ENCODE measurements at regions not wholly inside any gene's neighbourhood (a gene's known extent, or its start where the extent isn't known, plus 50 kb on each side); places are given as distances from the start of the nearest gene placed in this dataset.

DNA sequence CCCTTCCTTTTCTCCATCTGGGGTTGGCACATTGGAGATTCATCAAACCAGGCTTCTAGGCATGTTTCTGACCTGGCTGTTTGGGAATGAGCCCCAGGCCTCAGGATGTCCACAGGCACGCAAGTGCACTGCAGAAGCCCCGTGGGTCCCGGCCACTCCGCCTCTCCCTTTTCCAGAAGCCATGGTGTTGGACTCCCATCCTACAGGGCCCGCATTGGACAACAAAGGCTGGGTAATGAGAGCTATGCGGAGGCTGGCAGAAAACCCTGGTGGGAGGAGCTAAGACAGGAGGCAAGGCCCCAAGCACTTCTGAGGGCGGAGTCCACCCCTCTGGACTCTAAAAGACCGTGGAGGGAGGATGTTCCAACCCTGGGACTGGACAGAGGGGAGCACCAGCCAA lies 160.6 kb downstream of the OLFM1 start:
- 100% methylated on average over 1 of the region's 8 CpGs; no CpG with 5 or more reads in 1 of the 2 donors for WGBS, 2 donors (ENCODE audit: low coverage in 1 of 2)
- no peak overlapping the region for H3K27ac ChIP-seq
- ATAC-seq: no peak
- H3K27me3 ChIP-seq: peaks cover 95% of the 10 kb centered on the region
- no peaks in the 10 kb centered on the region for H3K36me3 ChIP-seq
- H3K4me3 ChIP-seq: no peak overlapping the region
- no peaks in the 10 kb centered on the region for H3K4me1 ChIP-seq
- TF ChIP-seq POLR2AphosphoS5 (IDR thresholded peaks at IDR 0.05) (no peak), CTCF (IDR thresholded peaks at IDR 0.05) (no peak), EP300 (IDR thresholded peaks at IDR 0.05) (no peak), POLR2A (IDR thresholded peaks at IDR 0.05) (no peak)
- H3K9me3 ChIP-seq: no peaks in the 10 kb centered on the region

- Histone ChIP-seq H3K36me3 (no peaks in the 10 kb centered on the region), H3K4me3 (no peak overlapping the region), H3K9me3 (no peaks in the 10 kb centered on the region), H3K27ac (no peak overlapping the region), H3K4me1 (no peaks in the 10 kb centered on the region), H3K27me3 (peaks cover 95% of the 10 kb centered on the region)
- ATAC-seq: no peak
- TF ChIP-seq POLR2A (IDR thresholded peaks at IDR 0.05): no peak
- TF ChIP-seq POLR2AphosphoS5 (IDR thresholded peaks at IDR 0.05): no peak
- TF ChIP-seq EP300 (IDR thresholded peaks at IDR 0.05): no peak
- no peak for TF ChIP-seq CTCF (IDR thresholded peaks at IDR 0.05)
- WGBS, 2 donors (ENCODE audit: low coverage in 1 of 2): no CpG with 5 or more reads among the region's 12 CpGs
Measured at GRCh38 chr9:135248721-135249120, 161.3 kb downstream of the OLFM1 start.

DNA sequence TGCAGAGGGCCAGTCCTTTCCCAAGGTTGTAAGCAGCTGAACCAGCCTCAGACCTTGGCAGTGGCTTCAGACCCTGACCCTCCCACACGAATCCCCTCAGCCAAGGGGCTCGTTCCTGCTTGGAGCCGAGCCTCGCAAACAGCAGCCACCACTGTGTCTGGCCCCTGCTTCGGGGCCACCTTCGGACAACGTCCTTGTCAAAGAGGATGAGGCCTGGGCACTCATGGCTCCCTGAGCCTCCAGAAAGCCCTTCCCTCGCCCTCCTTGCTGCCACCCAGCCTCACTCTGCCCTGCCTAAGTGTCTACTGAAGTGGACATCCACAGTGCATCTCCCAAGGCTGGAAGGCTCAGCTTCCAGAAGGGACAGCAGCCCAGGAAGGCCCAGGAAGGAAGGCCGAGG lies 161.7 kb downstream of the OLFM1 start:
- Histone ChIP-seq H3K36me3 (no peaks in the 10 kb centered on the region), H3K4me3 (no peak overlapping the region), H3K27ac (no peak overlapping the region), H3K4me1 (no peaks in the 10 kb centered on the region), H3K9me3 (no peaks in the 10 kb centered on the region), H3K27me3 (peaks cover 95% of the 10 kb centered on the region)
- no peak for TF ChIP-seq EP300 (IDR thresholded peaks at IDR 0.05)
- TF ChIP-seq POLR2AphosphoS5 (IDR thresholded peaks at IDR 0.05): no peak
- no peak for TF ChIP-seq POLR2A (IDR thresholded peaks at IDR 0.05)
- no peak for TF ChIP-seq CTCF (IDR thresholded peaks at IDR 0.05)
- ATAC-seq: no peak
- 100% methylated on average over 3 of the region's 9 CpGs; no CpG with 5 or more reads in 1 of the 2 donors for WGBS, 2 donors (ENCODE audit: low coverage in 1 of 2)

GRCh38 chr9:135249711-135250110 lies 162.2 kb downstream of the OLFM1 start:
- Histone ChIP-seq H3K9me3 (no peaks in the 10 kb centered on the region), H3K27me3 (peaks cover 95% of the 10 kb centered on the region), H3K27ac (no peak overlapping the region), H3K4me1 (no peaks in the 10 kb centered on the region), H3K4me3 (no peak overlapping the region), H3K36me3 (no peaks in the 10 kb centered on the region)
- 80 to 100% methylated on average over 1 to 3 of the region's 8 CpGs for WGBS, 2 donors (ENCODE audit: low coverage in 1 of 2)
- ATAC-seq: no peak
- TF ChIP-seq POLR2AphosphoS5 (IDR thresholded peaks at IDR 0.05): no peak
- TF ChIP-seq EP300 (IDR thresholded peaks at IDR 0.05): no peak
- TF ChIP-seq POLR2A (IDR thresholded peaks at IDR 0.05): no peak
- no peak for TF ChIP-seq CTCF (IDR thresholded peaks at IDR 0.05)

- Histone ChIP-seq H3K36me3 (no peaks in the 10 kb centered on the region), H3K9me3 (no peaks in the 10 kb centered on the region), H3K27me3 (peaks cover 95% of the 10 kb centered on the region), H3K4me3 (no peak overlapping the region), H3K27ac (no peak overlapping the region), H3K4me1 (no peaks in the 10 kb centered on the region)
- WGBS, 2 donors (ENCODE audit: low coverage in 1 of 2): no CpG with 5 or more reads among the region's 6 CpGs
- ATAC-seq: no peak
- TF ChIP-seq POLR2A (IDR thresholded peaks at IDR 0.05) (no peak), CTCF (IDR thresholded peaks at IDR 0.05) (no peak), EP300 (IDR thresholded peaks at IDR 0.05) (no peak), POLR2AphosphoS5 (IDR thresholded peaks at IDR 0.05) (no peak)
Measured at GRCh38 chr9:135251331-135251761, 163.9 kb downstream of the OLFM1 start.
